ENCODE measurements at regions not wholly inside any gene's neighbourhood (a gene's known extent, or its start where the extent isn't known, plus 50 kb on each side); places are given as distances from the start of the nearest gene placed in this dataset.

DNA sequence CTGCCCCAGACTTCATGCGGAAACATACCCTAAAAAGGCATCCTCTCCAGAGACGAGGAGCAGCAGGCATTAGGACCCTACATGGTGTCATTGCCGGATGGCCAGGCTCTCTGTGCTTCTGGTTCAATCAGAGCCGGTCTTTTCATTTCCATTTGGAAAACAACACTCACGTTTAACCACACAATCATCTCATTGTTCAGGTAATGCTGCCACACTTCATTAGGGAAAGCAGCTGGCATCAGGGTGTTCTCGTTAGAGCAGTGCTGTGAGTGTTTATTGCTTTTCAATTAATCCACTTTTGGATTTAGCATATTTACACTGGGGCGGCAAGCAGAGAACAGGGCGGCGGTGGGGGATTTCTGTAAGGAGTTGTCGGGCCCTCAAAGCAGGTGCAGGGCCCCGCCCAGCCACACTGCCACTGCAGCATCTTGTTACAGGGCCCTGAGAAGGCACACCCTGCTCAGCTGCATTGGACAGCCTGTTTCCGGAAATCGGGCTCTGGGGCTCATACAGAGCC is 338.6 kb downstream of the SHANK2 start:
- intact Hi-C loops (cut with micrococcal nuclease): no loop called here
- Histone ChIP-seq H3K4me3 (replicated peaks in 1 of 2; ENCODE audit: low read depth in 1 of 2, low read length in 2 of 2) (no peak overlapping the region), H3K4me1 (ENCODE audit: control insufficient read depth in 1 of 2, insufficient read depth in 2 of 2, low read length in 2 of 2) (no peaks in the 10 kb centered on the region), H3K36me3 (ENCODE audit: control insufficient read depth in 1 of 2, insufficient read depth in 2 of 2, low read length in 2 of 2) (no peaks in the 10 kb centered on the region), H3K9me2 (ENCODE audit: insufficient read depth) (no peaks in the 10 kb centered on the region), H3K9me3 (ENCODE audit: control insufficient read depth in 1 of 2, insufficient read depth in 1 of 2, low read depth in 1 of 2, low read length in 2 of 2) (no peaks in the 10 kb centered on the region), H3K9ac (ENCODE audit: low read length) (no peak overlapping the region), H3K27ac (ENCODE audit: low read depth, low read length) (no peak overlapping the region), H4K20me1 (ENCODE audit: insufficient read depth) (no peaks in the 10 kb centered on the region), H3K79me2 (ENCODE audit: insufficient read depth, low read length) (no peaks in the 10 kb centered on the region), H2AFZ (ENCODE audit: low read depth, low read length, poor library complexity, severe bottlenecking) (no peak overlapping the region), H3K4me2 (ENCODE audit: low read length) (no peak overlapping the region), H3K27me3 (ENCODE audit: insufficient read depth, low read length) (no peaks in the 10 kb centered on the region)
- ATAC-seq (no peak), DNase-seq (ENCODE audit: low read depth, low spot score) (no peak)
- ChIA-PET RAD21 (ENCODE audit: low non-redundant PET in 1 of 2, low total read pairs in 2 of 2, uncharacterized antibody in 2 of 2, unreplicated experiment in 2 of 2) (no interaction called here), POLR2A (no interaction called here), CTCF (no interaction called here)
- TF ChIP-seq, protein P1, sequence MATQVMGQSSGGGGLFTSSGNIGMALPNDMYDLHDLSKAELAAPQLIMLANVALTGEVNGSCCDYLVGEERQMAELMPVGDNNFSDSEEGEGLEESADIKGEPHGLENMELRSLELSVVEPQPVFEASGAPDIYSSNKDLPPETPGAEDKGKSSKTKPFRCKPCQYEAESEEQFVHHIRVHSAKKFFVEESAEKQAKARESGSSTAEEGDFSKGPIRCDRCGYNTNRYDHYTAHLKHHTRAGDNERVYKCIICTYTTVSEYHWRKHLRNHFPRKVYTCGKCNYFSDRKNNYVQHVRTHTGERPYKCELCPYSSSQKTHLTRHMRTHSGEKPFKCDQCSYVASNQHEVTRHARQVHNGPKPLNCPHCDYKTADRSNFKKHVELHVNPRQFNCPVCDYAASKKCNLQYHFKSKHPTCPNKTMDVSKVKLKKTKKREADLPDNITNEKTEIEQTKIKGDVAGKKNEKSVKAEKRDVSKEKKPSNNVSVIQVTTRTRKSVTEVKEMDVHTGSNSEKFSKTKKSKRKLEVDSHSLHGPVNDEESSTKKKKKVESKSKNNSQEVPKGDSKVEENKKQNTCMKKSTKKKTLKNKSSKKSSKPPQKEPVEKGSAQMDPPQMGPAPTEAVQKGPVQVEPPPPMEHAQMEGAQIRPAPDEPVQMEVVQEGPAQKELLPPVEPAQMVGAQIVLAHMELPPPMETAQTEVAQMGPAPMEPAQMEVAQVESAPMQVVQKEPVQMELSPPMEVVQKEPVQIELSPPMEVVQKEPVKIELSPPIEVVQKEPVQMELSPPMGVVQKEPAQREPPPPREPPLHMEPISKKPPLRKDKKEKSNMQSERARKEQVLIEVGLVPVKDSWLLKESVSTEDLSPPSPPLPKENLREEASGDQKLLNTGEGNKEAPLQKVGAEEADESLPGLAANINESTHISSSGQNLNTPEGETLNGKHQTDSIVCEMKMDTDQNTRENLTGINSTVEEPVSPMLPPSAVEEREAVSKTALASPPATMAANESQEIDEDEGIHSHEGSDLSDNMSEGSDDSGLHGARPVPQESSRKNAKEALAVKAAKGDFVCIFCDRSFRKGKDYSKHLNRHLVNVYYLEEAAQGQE (IDR thresholded peaks at IDR 0.05; ENCODE audit: low read depth): no peak
- TF ChIP-seq, protein P2, sequence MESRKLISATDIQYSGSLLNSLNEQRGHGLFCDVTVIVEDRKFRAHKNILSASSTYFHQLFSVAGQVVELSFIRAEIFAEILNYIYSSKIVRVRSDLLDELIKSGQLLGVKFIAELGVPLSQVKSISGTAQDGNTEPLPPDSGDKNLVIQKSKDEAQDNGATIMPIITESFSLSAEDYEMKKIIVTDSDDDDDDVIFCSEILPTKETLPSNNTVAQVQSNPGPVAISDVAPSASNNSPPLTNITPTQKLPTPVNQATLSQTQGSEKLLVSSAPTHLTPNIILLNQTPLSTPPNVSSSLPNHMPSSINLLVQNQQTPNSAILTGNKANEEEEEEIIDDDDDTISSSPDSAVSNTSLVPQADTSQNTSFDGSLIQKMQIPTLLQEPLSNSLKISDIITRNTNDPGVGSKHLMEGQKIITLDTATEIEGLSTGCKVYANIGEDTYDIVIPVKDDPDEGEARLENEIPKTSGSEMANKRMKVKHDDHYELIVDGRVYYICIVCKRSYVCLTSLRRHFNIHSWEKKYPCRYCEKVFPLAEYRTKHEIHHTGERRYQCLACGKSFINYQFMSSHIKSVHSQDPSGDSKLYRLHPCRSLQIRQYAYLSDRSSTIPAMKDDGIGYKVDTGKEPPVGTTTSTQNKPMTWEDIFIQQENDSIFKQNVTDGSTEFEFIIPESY (IDR thresholded peaks at IDR 0.05; ENCODE audit: extremely low read depth, insufficient replicate concordance, low read length): no peak
- TF ChIP-seq EGR1 (IDR thresholded peaks at IDR 0.05; ENCODE audit: low read depth) (no peak), EZH2 (IDR thresholded peaks at IDR 0.05) (no peak), POLR2AphosphoS5 (IDR thresholded peaks at IDR 0.05; ENCODE audit: low read depth, low read length) (no peak), POLR2A (IDR thresholded peaks at IDR 0.05; ENCODE audit: borderline replicate concordance, extremely low read depth, insufficient read depth, insufficient read length) (no peak), TCF7L2 (IDR thresholded peaks at IDR 0.05; ENCODE audit: borderline replicate concordance, extremely low read depth, insufficient read depth, insufficient read length) (no peak), RAD21 (IDR thresholded peaks at IDR 0.05; ENCODE audit: low read depth) (no peak), SP1 (IDR thresholded peaks at IDR 0.05; ENCODE audit: low read depth) (no peak), CEBPB (IDR thresholded peaks at IDR 0.05; ENCODE audit: low read depth) (no peak), ZNF274 (IDR thresholded peaks at IDR 0.05; ENCODE audit: low read depth, low read length) (no peak), SRF (IDR thresholded peaks at IDR 0.05; ENCODE audit: low read depth) (no peak), JUND (IDR thresholded peaks at IDR 0.05) (no peak), SIN3A (IDR thresholded peaks at IDR 0.05; ENCODE audit: low read depth) (no peak)
- TF ChIP-seq, protein P3, sequence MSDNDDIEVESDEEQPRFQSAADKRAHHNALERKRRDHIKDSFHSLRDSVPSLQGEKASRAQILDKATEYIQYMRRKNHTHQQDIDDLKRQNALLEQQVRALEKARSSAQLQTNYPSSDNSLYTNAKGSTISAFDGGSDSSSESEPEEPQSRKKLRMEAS (IDR thresholded peaks at IDR 0.05): no peak
- TF ChIP-seq, protein P4, sequence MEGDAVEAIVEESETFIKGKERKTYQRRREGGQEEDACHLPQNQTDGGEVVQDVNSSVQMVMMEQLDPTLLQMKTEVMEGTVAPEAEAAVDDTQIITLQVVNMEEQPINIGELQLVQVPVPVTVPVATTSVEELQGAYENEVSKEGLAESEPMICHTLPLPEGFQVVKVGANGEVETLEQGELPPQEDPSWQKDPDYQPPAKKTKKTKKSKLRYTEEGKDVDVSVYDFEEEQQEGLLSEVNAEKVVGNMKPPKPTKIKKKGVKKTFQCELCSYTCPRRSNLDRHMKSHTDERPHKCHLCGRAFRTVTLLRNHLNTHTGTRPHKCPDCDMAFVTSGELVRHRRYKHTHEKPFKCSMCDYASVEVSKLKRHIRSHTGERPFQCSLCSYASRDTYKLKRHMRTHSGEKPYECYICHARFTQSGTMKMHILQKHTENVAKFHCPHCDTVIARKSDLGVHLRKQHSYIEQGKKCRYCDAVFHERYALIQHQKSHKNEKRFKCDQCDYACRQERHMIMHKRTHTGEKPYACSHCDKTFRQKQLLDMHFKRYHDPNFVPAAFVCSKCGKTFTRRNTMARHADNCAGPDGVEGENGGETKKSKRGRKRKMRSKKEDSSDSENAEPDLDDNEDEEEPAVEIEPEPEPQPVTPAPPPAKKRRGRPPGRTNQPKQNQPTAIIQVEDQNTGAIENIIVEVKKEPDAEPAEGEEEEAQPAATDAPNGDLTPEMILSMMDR (IDR thresholded peaks at IDR 0.05 in 2 of 3, conservative IDR thresholded peaks at IDR 0.05 in 1 of 3; ENCODE audit: borderline replicate concordance in 1 of 3, insufficient read depth in 1 of 3, low read depth in 2 of 3, low read length in 2 of 3): no peak
- TF ChIP-seq, protein P5, sequence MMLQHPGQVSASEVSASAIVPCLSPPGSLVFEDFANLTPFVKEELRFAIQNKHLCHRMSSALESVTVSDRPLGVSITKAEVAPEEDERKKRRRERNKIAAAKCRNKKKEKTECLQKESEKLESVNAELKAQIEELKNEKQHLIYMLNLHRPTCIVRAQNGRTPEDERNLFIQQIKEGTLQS (IDR thresholded peaks at IDR 0.05): no peak
- BruUV-seq (replicated peaks): no TSS peak
